Pancreas (tissue), 10 donors: ENCODE measurements at regions not wholly inside any gene's neighbourhood (a gene's known extent, or its start where the extent isn't known, plus 50 kb on each side); places are given as distances from the start of the nearest gene placed in this dataset.

Experiments
- ATAC-seq, 4 donors: fragments of 200-7000 bp; cut with Tn5 transposase; one replicate each; pipeline versions ENCODE4 v1.8.0 to v1.9.1; 2020; ENCODE audit warnings: mild to moderate bottlenecking in 4 of 4, moderate library complexity in 4 of 4
- DNase-seq, 6 donors: peaks; one replicate each; pipeline ENCODE4 v3.0.0-alpha.2; 2020
- FAIRE-seq: peaks from 2 replicates; lab custom pipeline; 2012; peaks lifted over from hg19 to GRCh38; lab: Jason Lieb, UNC
- H3K27ac ChIP-seq, 4 donors: fragments of 200-600 bp; sonication (generic); 1 replicate in 3 of 4; 2 replicates in 1 of 4; pipeline versions ENCODE4 v1.5.0 to v1.8.0; 2020
- H3K27me3 ChIP-seq, 4 donors: fragments of 200-600 bp; one replicate each; pipeline ENCODE4 v1.8.0; 2021
- H3K36me3 ChIP-seq, 3 donors: fragments of 200-600 bp; sonication (generic) in 1 of 3; one replicate each; pipeline versions ENCODE4 v1.5.0 to v1.8.0; 2020 to 2021
- H3K4me1 ChIP-seq, 3 donors: fragments of 200-600 bp; one replicate each; pipeline ENCODE4 v1.8.0; 2021
- H3K4me3 ChIP-seq, 4 donors: fragments of 200-600 bp; sonication (generic) in 2 of 4; one replicate each; pipeline versions ENCODE4 v1.5.0 to v1.8.0; 2020 to 2021
- H3K9me3 ChIP-seq, 4 donors: fragments of 200-600 bp; one replicate each; pipeline ENCODE4 v1.8.0; 2021
- CTCF ChIP-seq, 4 donors: fragments of 200-600 bp; sonication (generic) in 3 of 4; IDR thresholded peaks; one replicate each; pipeline versions ENCODE4 v1.5.0 to v1.8.0; 2021; ENCODE audit warnings: antibody characterized with exemption in 4 of 4
- WGBS, 2 donors: extraction: QIAGEN DNeasy Blood & Tissue Kit; methylation state at CpG; one replicate each; pipeline ENCODE4 v1.1.7; 2013; 5-methylcytosine and 5-hydroxymethylcytosine counted together
- intact Hi-C, 3 donors: fragments of 100-400 bp; cut with DNase I; formaldehyde crosslinking; loops; one replicate each; pipeline versions ENCODE4 v1.11.1 to v1.14.2; 2022
- donor health status: healthy with polysubstance abuse.
- donor health status: DM: no; HTN: no; CAD: no; lungs with moderate emphysema.
- donor health status: DM: no; HTN: no; CAD: no.
- donor health status: control.
- donor health status: control.
- donor health status: Bipolar disorder and iron deficiency.
- donor health status: DM: yes; HTN: yes; CAD: no.
- donor health status: DM: no; HTN: no; CAD: no.
- donor health status: DM: no; HTN: no; CAD: no.
- donor health status: DM: yes; HTN: yes; CAD: no.

- FAIRE-seq (no peak), ATAC-seq (no peak), DNase-seq (no peak)
- Histone ChIP-seq H3K4me3 (no peak overlapping the region), H3K4me1 (no peaks in the 10 kb centered on the region), H3K27me3 (no peaks in the 10 kb centered on the region), H3K9me3 (no peaks in the 10 kb centered on the region), H3K36me3 (no peaks in the 10 kb centered on the region), H3K27ac (no peak overlapping the region)
- 50 to 67% methylated on average over 2 of the region's 2 CpGs for WGBS, 2 donors
- TF ChIP-seq CTCF (IDR thresholded peaks at IDR 0.05): no peak
- intact Hi-C loops: no loop called here
These were observed 491.0 kb downstream of the NAF1 start for GRCh38 chr4:162675661-162676060.

GRCh38 chr4:162661913-162662312, 498.1 kb upstream of the FSTL5 start:
- DNase-seq: no peak

GRCh38 chr4:162659716-162660115, 495.9 kb upstream of the FSTL5 start:
- TF ChIP-seq CTCF (IDR thresholded peaks at IDR 0.05): no peak
- H3K36me3 ChIP-seq: no peaks in the 10 kb centered on the region
- H3K27ac ChIP-seq: no peak overlapping the region
- no peak for FAIRE-seq
- H3K9me3 ChIP-seq: no peaks in the 10 kb centered on the region
- DNase-seq: no peak
- no peaks in the 10 kb centered on the region for H3K4me1 ChIP-seq
- intact Hi-C loops: no loop called here
- H3K4me3 ChIP-seq: no peak overlapping the region
- 80 to 91% methylated on average over 1 of the region's 1 CpG for WGBS, 2 donors
- ATAC-seq: no peak
- H3K27me3 ChIP-seq: no peaks in the 10 kb centered on the region

More at GRCh38 chr4:162661913-162662312, 498.1 kb upstream of the FSTL5 start:
- Histone ChIP-seq H3K27me3 (no peaks in the 10 kb centered on the region), H3K36me3 (no peaks in the 10 kb centered on the region), H3K9me3 (no peaks in the 10 kb centered on the region), H3K4me1 (no peaks in the 10 kb centered on the region), H3K4me3 (no peak overlapping the region), H3K27ac (no peak overlapping the region)
- no peak for TF ChIP-seq CTCF (IDR thresholded peaks at IDR 0.05)
- no peak for FAIRE-seq
- 50 to 57% methylated on average over 1 of the region's 1 CpG for WGBS, 2 donors
- intact Hi-C loops: no loop called here
- ATAC-seq: no peak

GRCh38 chr4:162657966-162658365, 494.2 kb upstream of the FSTL5 start:
- no peaks in the 10 kb centered on the region for H3K9me3 ChIP-seq
- H3K4me1 ChIP-seq: no peaks in the 10 kb centered on the region
- H3K36me3 ChIP-seq: no peaks in the 10 kb centered on the region
- DNase-seq (no peak), FAIRE-seq (no peak), ATAC-seq (no peak)
- H3K4me3 ChIP-seq: no peak overlapping the region
- WGBS, 2 donors: 96 to 100% methylated on average over 1 of the region's 1 CpG
- intact Hi-C loops: no loop called here
- TF ChIP-seq CTCF (IDR thresholded peaks at IDR 0.05): no peak
- no peaks in the 10 kb centered on the region for H3K27me3 ChIP-seq
- H3K27ac ChIP-seq: no peak overlapping the region

GRCh38 chr4:162650166-162650565, 486.4 kb upstream of the FSTL5 start:
- Histone ChIP-seq H3K27ac (no peak overlapping the region), H3K27me3 (no peaks in the 10 kb centered on the region), H3K9me3 (no peaks in the 10 kb centered on the region), H3K36me3 (no peaks in the 10 kb centered on the region), H3K4me3 (no peak overlapping the region), H3K4me1 (no peaks in the 10 kb centered on the region)
- DNase-seq (no peak), FAIRE-seq (no peak), ATAC-seq (no peak)
- no peak for TF ChIP-seq CTCF (IDR thresholded peaks at IDR 0.05)
- WGBS, 2 donors: 46 to 48% methylated on average over 1 of the region's 1 CpG
- intact Hi-C loops: no loop called here
